Heart right ventricle (tissue), 16 donors: ENCODE measurements at regions not wholly inside any gene's neighbourhood (a gene's known extent, or its start where the extent isn't known, plus 50 kb on each side); places are given as distances from the start of the nearest gene placed in this dataset.

Experiments
- ATAC-seq, 8 donors: fragments of 200-7000 bp; cut with Tn5 transposase; one replicate each; pipeline ENCODE4 v1.9.1; 2020; ENCODE audit warnings: mild to moderate bottlenecking in 8 of 8, moderate library complexity in 8 of 8, moderate number of reproducible peaks in 1 of 8
- DNase-seq, 2 donors: peaks; one replicate each; pipeline ENCODE4 v3.0.0-alpha.2; 2020
- H3K27ac ChIP-seq, 10 donors: fragments of 200-600 bp; sonication (generic) in 2 of 10; one replicate each; pipeline versions ENCODE4 v1.5.0 to v1.8.0; 2020 to 2022; ENCODE audit warnings: mild to moderate bottlenecking in 3 of 10
- H3K27me3 ChIP-seq, 7 donors: fragments of 200-600 bp; one replicate each; pipeline ENCODE4 v1.8.0; 2021 to 2022; ENCODE audit warnings: mild to moderate bottlenecking in 2 of 7
- H3K36me3 ChIP-seq, 9 donors: fragments of 200-600 bp; sonication (generic) in 1 of 9; one replicate each; pipeline versions ENCODE4 v1.5.0 to v1.8.0; 2020 to 2022; ENCODE audit warnings: mild to moderate bottlenecking in 2 of 9
- H3K4me1 ChIP-seq, 9 donors: fragments of 200-600 bp; sonication (generic) in 1 of 9; one replicate each; pipeline versions ENCODE4 v1.5.0 to v1.8.0; 2020 to 2022; ENCODE audit warnings: mild to moderate bottlenecking in 4 of 9
- H3K4me3 ChIP-seq, 10 donors: fragments of 200-600 bp; sonication (generic) in 2 of 10; one replicate each; pipeline versions ENCODE4 v1.5.0 to v1.8.0; 2020 to 2022; ENCODE audit warnings: mild to moderate bottlenecking in 7 of 10, moderate library complexity in 2 of 10
- H3K9me3 ChIP-seq, 11 donors: fragments of 200-600 bp in 10 of 11; sonication (generic) in 2 of 11; one replicate each; pipeline versions ENCODE4 v1.5.0 to v1.8.0; 2013 to 2022; ENCODE audit warnings: mild to moderate bottlenecking in 2 of 11, control low read depth in 1 of 11, moderate library complexity in 1 of 11
- CTCF ChIP-seq, 9 donors: fragments of 200-600 bp; sonication (generic) in 2 of 9; IDR thresholded peaks; one replicate each; pipeline versions ENCODE4 v1.5.0 to v1.8.0; 2021 to 2022; ENCODE audit warnings: antibody characterized with exemption in 9 of 9, mild to moderate bottlenecking in 5 of 9, moderate library complexity in 1 of 9
- WGBS, 2 donors: extraction: QIAGEN DNeasy Blood & Tissue Kit; methylation state at CpG; one replicate each; pipeline ENCODE4 v1.1.7; 2013; ENCODE audit warnings: inconsistent platforms in 1 of 2; 5-methylcytosine and 5-hydroxymethylcytosine counted together
- intact Hi-C, 10 donors: fragments of 100-400 bp; cut with DNase I; formaldehyde crosslinking; loops; one replicate each; pipeline versions ENCODE4 v1.11.1 to v1.14.2; 2022
- donor health status: Arrhythmogenic right ventricular cardiomyopathy.
- donor health status: ischemic (EF 13 %, LVEDD 7.1; RV severe dilation, severe dysfunction).
- donor health status: healthy with polysubstance abuse.
- donor health status: DM: no; HTN: yes; CAD: no.
- donor health status: DM: no; HTN: no; CAD: no.
- donor health status: ischemic (EF 25% LVEDD 6.9; RV normal size, moderate dysfunction).
- donor health status: ischemic (EF 25% LVEDD 5.7; RV mildly dilated, moderate dysfunction).
- donor health status: healthy.
- donor health status: DM: yes; HTN: yes; CAD: no.
- donor health status: Ischemic cardiomyopathy.
- donor health status: ischemic (EF 35%, LVEDD 5.7; RV mildly dilated, moderate dysfunction).
- donor health status: nonischemic (EF 11% LVEDD 7.7; RV severe dilation, severe dysfunction).
- donor health status: DM: yes; HTN: yes; CAD: no.
- donor health status: PGD.
- donor health status: ischemic (EF 29% LVEDD 5.4; RV normal size, mild dysfunction).
- donor health status: nonischemic (EF 23%, LVEDD 6.1; RV moderate dilation, normal function).

GRCh38 chr3:145557405-145557804 is 603.6 kb downstream of the PLOD2 start:
- no peaks in the 10 kb centered on the region for H3K27me3 ChIP-seq
- ATAC-seq (peak in 3 of 8 donors; percentile 49 to 73 (median 72)), DNase-seq (peak in 1 of 2 donors; percentile 7)
- H3K4me3 ChIP-seq, result no peak overlapping the region
- TF ChIP-seq CTCF (IDR thresholded peaks at IDR 0.05), result no peak
- no peaks in the 10 kb centered on the region for H3K4me1 ChIP-seq
- H3K36me3 ChIP-seq, result no peaks in the 10 kb centered on the region
- WGBS, 2 donors, result 20 to 38% methylated on average over 2 of the region's 2 CpGs
- H3K27ac ChIP-seq, result no peak overlapping the region
- intact Hi-C loops, result no loop called here
- H3K9me3 ChIP-seq, result peaks cover 0 to 34% (median 0%) of the 10 kb centered on the region in 11 donors

- Histone ChIP-seq H3K9me3 (peaks cover 0 to 5% (median 0%) of the 10 kb centered on the region in 11 donors), H3K27ac (no peak overlapping the region), H3K36me3 (no peaks in the 10 kb centered on the region), H3K27me3 (no peaks in the 10 kb centered on the region), H3K4me1 (no peaks in the 10 kb centered on the region), H3K4me3 (no peak overlapping the region)
- no peak for DNase-seq
- intact Hi-C loops, result no loop called here
- no peak for ATAC-seq
- no peak for TF ChIP-seq CTCF (IDR thresholded peaks at IDR 0.05)
- 71 to 92% methylated on average over 1 of the region's 1 CpG for WGBS, 2 donors
Observed at GRCh38 chr3:145578471-145578870, 582.5 kb downstream of the PLOD2 start.

GRCh38 chr3:145581694-145582093 is 579.3 kb downstream of the PLOD2 start:
- intact Hi-C loops, result no loop called here
- H3K27ac ChIP-seq, result no peak overlapping the region
- H3K27me3 ChIP-seq, result no peaks in the 10 kb centered on the region
- ATAC-seq, result no peak
- no peaks in the 10 kb centered on the region for H3K9me3 ChIP-seq
- no peak for DNase-seq
- no peak overlapping the region for H3K4me3 ChIP-seq
- H3K4me1 ChIP-seq, result no peaks in the 10 kb centered on the region
- no peaks in the 10 kb centered on the region for H3K36me3 ChIP-seq
- TF ChIP-seq CTCF (IDR thresholded peaks at IDR 0.05), result no peak

- no peak for DNase-seq
- intact Hi-C loops, result no loop called here
Observed at GRCh38 chr3:145604851-145605250, 556.1 kb downstream of the PLOD2 start.

More at GRCh38 chr3:145604851-145605250, 556.1 kb downstream of the PLOD2 start:
- H3K27ac ChIP-seq, result no peak overlapping the region
- no peaks in the 10 kb centered on the region for H3K27me3 ChIP-seq
- TF ChIP-seq CTCF (IDR thresholded peaks at IDR 0.05), result no peak
- ATAC-seq, result no peak
- H3K4me3 ChIP-seq, result no peak overlapping the region
- no peaks in the 10 kb centered on the region for H3K4me1 ChIP-seq
- no peaks in the 10 kb centered on the region for H3K36me3 ChIP-seq
- H3K9me3 ChIP-seq, result peaks cover 0 to 10% (median 4%) of the 10 kb centered on the region in 11 donors
